ENCODE measurements at regions not wholly inside any gene's neighbourhood (a gene's known extent, or its start where the extent isn't known, plus 50 kb on each side); places are given as distances from the start of the nearest gene placed in this dataset.

GRCh38 chr6:23280437-23280836, 711.1 kb downstream of the HDGFL1 start:
- no peak for TF ChIP-seq CTCF (IDR thresholded peaks at IDR 0.05; ENCODE audit: low read depth, low read length)
- TF ChIP-seq EZH2phosphoT487 (IDR thresholded peaks at IDR 0.05; ENCODE audit: low read depth) = no peak

Measured in OCI-LY3 (cell line).